Duodenal mucosa (tissue), 2 donors: ENCODE measurements at regions not wholly inside any gene's neighbourhood (a gene's known extent, or its start where the extent isn't known, plus 50 kb on each side); places are given as distances from the start of the nearest gene placed in this dataset.

Source experiments
- H3K27ac ChIP-seq: one replicate; pipeline ENCODE4 v1.7.0; 2013; ENCODE audit warnings: low read depth, low read length
- H3K27me3 ChIP-seq, 2 donors: one replicate each; pipeline ENCODE4 v1.7.0; 2013; ENCODE audit warnings: low read length in 2 of 2, control low read depth in 1 of 2; ENCODE audit not compliant: insufficient read depth in 2 of 2, control insufficient read depth in 1 of 2
- H3K36me3 ChIP-seq, 2 donors: one replicate each; pipeline ENCODE4 v1.7.0; 2013; ENCODE audit warnings: low read length in 2 of 2, control low read depth in 1 of 2; ENCODE audit not compliant: insufficient read depth in 2 of 2, control insufficient read depth in 1 of 2
- H3K4me1 ChIP-seq, 2 donors: one replicate each; pipeline ENCODE4 v1.7.0; 2013; ENCODE audit warnings: low read length in 2 of 2, control low read depth in 1 of 2; ENCODE audit not compliant: insufficient read depth in 2 of 2, control insufficient read depth in 1 of 2
- H3K4me3 ChIP-seq, 2 donors: one replicate each; pipeline ENCODE4 v1.7.0; 2013; ENCODE audit warnings: low read length in 2 of 2, low read depth in 1 of 2
- H3K9ac ChIP-seq, 2 donors: one replicate each; pipeline ENCODE4 v1.7.0; 2013; ENCODE audit warnings: low read length in 2 of 2, low read depth in 1 of 2
- H3K9me3 ChIP-seq, 2 donors: one replicate each; pipeline ENCODE4 v1.7.0; 2013; ENCODE audit warnings: low read length in 2 of 2, control low read depth in 1 of 2; ENCODE audit not compliant: control insufficient read depth in 1 of 2

- H3K4me3 ChIP-seq = no peak overlapping the region
- H3K27ac ChIP-seq = no peak overlapping the region
These were observed 687.8 kb upstream of the KLHL29 start for GRCh38 chr2:22697054-22697788.

GRCh38 chr2:22701561-22702160, 683.3 kb upstream of the KLHL29 start:
- Histone ChIP-seq H3K27ac (no peak overlapping the region), H3K27me3 (no peaks in the 10 kb centered on the region), H3K9me3 (no peaks in the 10 kb centered on the region), H3K9ac (no peak overlapping the region), H3K4me1 (no peaks in the 10 kb centered on the region), H3K4me3 (no peak overlapping the region), H3K36me3 (no peaks in the 10 kb centered on the region)

More at GRCh38 chr2:22697054-22697788, 687.8 kb upstream of the KLHL29 start:
- H3K4me1 ChIP-seq = no peaks in the 10 kb centered on the region
- H3K36me3 ChIP-seq = no peaks in the 10 kb centered on the region
- no peaks in the 10 kb centered on the region for H3K9me3 ChIP-seq
- no peaks in the 10 kb centered on the region for H3K27me3 ChIP-seq
- no peak overlapping the region for H3K9ac ChIP-seq

GRCh38 chr2:22703286-22703920, 681.6 kb upstream of the KLHL29 start:
- H3K27me3 ChIP-seq = no peaks in the 10 kb centered on the region

GRCh38 chr2:22719396-22719795, 665.6 kb upstream of the KLHL29 start:
- Histone ChIP-seq H3K9ac (no peak overlapping the region), H3K4me1 (no peaks in the 10 kb centered on the region), H3K27me3 (no peaks in the 10 kb centered on the region), H3K9me3 (peaks cover 3 to 5% of the 10 kb centered on the region in 2 donors), H3K36me3 (no peaks in the 10 kb centered on the region), H3K27ac (no peak overlapping the region), H3K4me3 (no peak overlapping the region)

More at GRCh38 chr2:22703286-22703920, 681.6 kb upstream of the KLHL29 start:
- no peak overlapping the region for H3K4me3 ChIP-seq
- no peaks in the 10 kb centered on the region for H3K36me3 ChIP-seq
- H3K9ac ChIP-seq = no peak overlapping the region
- H3K4me1 ChIP-seq = no peaks in the 10 kb centered on the region
- H3K27ac ChIP-seq = no peak overlapping the region
- no peaks in the 10 kb centered on the region for H3K9me3 ChIP-seq

GRCh38 chr2:22729466-22729865, 655.5 kb upstream of the KLHL29 start:
- no peak overlapping the region for H3K9ac ChIP-seq
- no peaks in the 10 kb centered on the region for H3K4me1 ChIP-seq
- H3K4me3 ChIP-seq = no peak overlapping the region
- H3K9me3 ChIP-seq = no peaks in the 10 kb centered on the region
- no peaks in the 10 kb centered on the region for H3K36me3 ChIP-seq
- H3K27me3 ChIP-seq = no peaks in the 10 kb centered on the region
- H3K27ac ChIP-seq = no peak overlapping the region

- no peaks in the 10 kb centered on the region for H3K9me3 ChIP-seq
- no peaks in the 10 kb centered on the region for H3K4me1 ChIP-seq
- no peak overlapping the region for H3K4me3 ChIP-seq
- no peak overlapping the region for H3K27ac ChIP-seq
- no peaks in the 10 kb centered on the region for H3K27me3 ChIP-seq
- no peaks in the 10 kb centered on the region for H3K36me3 ChIP-seq
- no peak overlapping the region for H3K9ac ChIP-seq
These were observed 650.5 kb upstream of the KLHL29 start for GRCh38 chr2:22734373-22735045.

- Histone ChIP-seq H3K4me1 (no peaks in the 10 kb centered on the region), H3K9me3 (no peaks in the 10 kb centered on the region), H3K4me3 (no peak overlapping the region), H3K9ac (no peak overlapping the region), H3K27me3 (no peaks in the 10 kb centered on the region), H3K36me3 (no peaks in the 10 kb centered on the region), H3K27ac (no peak overlapping the region)
These were observed 647.8 kb upstream of the KLHL29 start for GRCh38 chr2:22737144-22737543.

GRCh38 chr2:22741216-22741615, 643.8 kb upstream of the KLHL29 start:
- H3K9me3 ChIP-seq = no peaks in the 10 kb centered on the region
- no peaks in the 10 kb centered on the region for H3K36me3 ChIP-seq
- H3K4me1 ChIP-seq = no peaks in the 10 kb centered on the region
- no peaks in the 10 kb centered on the region for H3K27me3 ChIP-seq
- H3K9ac ChIP-seq = no peak overlapping the region
- no peak overlapping the region for H3K4me3 ChIP-seq
- no peak overlapping the region for H3K27ac ChIP-seq

- Histone ChIP-seq H3K9ac (no peak overlapping the region), H3K27ac (no peak overlapping the region), H3K9me3 (no peaks in the 10 kb centered on the region), H3K4me3 (no peak overlapping the region), H3K27me3 (no peaks in the 10 kb centered on the region), H3K36me3 (no peaks in the 10 kb centered on the region), H3K4me1 (no peaks in the 10 kb centered on the region)
These were observed 636.1 kb upstream of the KLHL29 start for GRCh38 chr2:22748909-22749308.

- H3K27ac ChIP-seq = no peak overlapping the region
- no peaks in the 10 kb centered on the region for H3K4me1 ChIP-seq
- no peaks in the 10 kb centered on the region for H3K27me3 ChIP-seq
- H3K36me3 ChIP-seq = no peaks in the 10 kb centered on the region
- no peak overlapping the region for H3K4me3 ChIP-seq
- no peak overlapping the region for H3K9ac ChIP-seq
- H3K9me3 ChIP-seq = no peaks in the 10 kb centered on the region
These were observed 631.5 kb upstream of the KLHL29 start for GRCh38 chr2:22753476-22753875.
